Suppressor macrophage treated with lipopolysaccharide for 4 hours (primary cell): ENCODE measurements at regions not wholly inside any gene's neighbourhood (a gene's known extent, or its start where the extent isn't known, plus 50 kb on each side); places are given as distances from the start of the nearest gene placed in this dataset.

Experiments
- DNase-seq: peaks from one replicate; pipeline ENCODE4 v3.0.0-alpha.2; 2020

GRCh38 chr2:211070547-211070946, 514.1 kb downstream of the CPS1 start:
- DNase-seq, result no peak

GRCh38 chr2:211077216-211077767, 520.9 kb downstream of the CPS1 start:
- no peak for DNase-seq

- no peak for DNase-seq
Measured at GRCh38 chr2:211084352-211084751, 528.0 kb downstream of the CPS1 start.

GRCh38 chr2:211085056-211085680, 528.8 kb downstream of the CPS1 start:
- DNase-seq, result peak; percentile 37

GRCh38 chr2:211086049-211086448, 529.6 kb downstream of the CPS1 start:
- DNase-seq, result no peak

GRCh38 chr2:211089127-211089526, 532.7 kb downstream of the CPS1 start:
- no peak for DNase-seq

- DNase-seq, result no peak
Measured at GRCh38 chr2:211093743-211094303, 537.4 kb downstream of the CPS1 start.

- DNase-seq, result no peak
Measured at GRCh38 chr2:211103989-211104388, 547.6 kb downstream of the CPS1 start.

- no peak for DNase-seq
Measured at GRCh38 chr2:211113334-211114175, 557.2 kb downstream of the CPS1 start.

GRCh38 chr2:211114826-211115455, 558.5 kb downstream of the CPS1 start:
- no peak for DNase-seq

GRCh38 chr2:211117026-211117425, 560.6 kb downstream of the CPS1 start:
- no peak for DNase-seq

GRCh38 chr2:211126256-211126655, 569.9 kb downstream of the CPS1 start:
- DNase-seq, result no peak

GRCh38 chr2:211127501-211127900, 571.1 kb downstream of the CPS1 start:
- DNase-seq, result no peak

GRCh38 chr2:211128287-211128686, 571.9 kb downstream of the CPS1 start:
- no peak for DNase-seq

- no peak for DNase-seq
Measured at GRCh38 chr2:211129798-211130197, 573.4 kb downstream of the CPS1 start.

- DNase-seq, result no peak
Measured at GRCh38 chr2:211132046-211132445, 575.6 kb downstream of the CPS1 start.

GRCh38 chr2:211132573-211132972, 576.2 kb downstream of the CPS1 start:
- no peak for DNase-seq

GRCh38 chr2:211133766-211134165, 577.4 kb downstream of the CPS1 start:
- DNase-seq, result no peak

GRCh38 chr2:211138551-211138950, 582.2 kb downstream of the CPS1 start:
- no peak for DNase-seq

- no peak for DNase-seq
Measured at GRCh38 chr2:211141646-211142045, 585.2 kb downstream of the CPS1 start.

GRCh38 chr2:211144078-211144477, 587.7 kb downstream of the CPS1 start:
- no peak for DNase-seq

GRCh38 chr2:211144974-211145665, 588.7 kb downstream of the CPS1 start:
- no peak for DNase-seq

- DNase-seq, result no peak
Measured at GRCh38 chr2:211149731-211150130, 593.3 kb downstream of the CPS1 start.
